GM04503 (cell line): ENCODE measurements at regions not wholly inside any gene's neighbourhood (a gene's known extent, or its start where the extent isn't known, plus 50 kb on each side); places are given as distances from the start of the nearest gene placed in this dataset.

Experiments
- DNase-seq: peaks from one replicate; pipeline ENCODE4 v3.0.0-alpha.2; 2012; ENCODE audit warnings: low read depth

DNA sequence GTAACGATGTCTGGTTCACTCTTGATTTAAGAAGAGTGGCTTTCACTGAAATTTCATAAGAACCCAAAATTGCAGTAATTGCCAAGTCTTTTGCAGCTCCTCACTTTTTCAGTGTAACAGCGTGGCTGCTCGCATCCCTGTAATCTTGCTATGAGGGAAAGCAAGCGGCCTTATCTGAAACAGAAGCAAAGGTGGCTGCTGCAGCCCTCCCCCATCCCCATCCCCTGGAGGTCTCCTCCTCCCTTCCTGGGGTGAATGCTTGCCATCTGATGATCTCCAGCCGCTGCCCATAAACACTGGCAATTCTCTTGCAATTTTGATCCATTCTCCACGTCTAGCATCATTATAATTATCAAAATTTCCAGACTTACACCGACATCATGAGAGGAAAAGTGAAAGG lies 182.5 kb upstream of the ASIC2 start:
- no peak for DNase-seq

DNA sequence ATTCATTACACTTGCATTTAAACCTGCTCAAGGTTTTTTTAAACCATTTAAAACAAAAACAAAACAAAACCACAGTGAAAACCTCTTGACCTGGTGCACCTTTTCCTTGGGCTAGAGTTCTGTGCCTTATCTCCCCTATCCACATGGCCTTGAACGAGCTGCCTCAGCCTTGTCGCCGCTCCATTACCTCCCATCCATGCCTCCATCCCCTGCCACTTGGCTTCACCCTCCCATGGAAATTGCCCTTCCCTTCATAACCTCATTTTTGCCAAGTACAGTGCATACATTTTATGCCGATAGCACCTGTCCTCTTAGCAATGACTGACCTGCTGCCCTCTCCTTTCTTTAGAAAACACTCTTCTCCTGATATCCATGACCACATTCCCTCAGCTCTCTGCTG lies 188.6 kb upstream of the ASIC2 start:
- DNase-seq, result no peak

DNA sequence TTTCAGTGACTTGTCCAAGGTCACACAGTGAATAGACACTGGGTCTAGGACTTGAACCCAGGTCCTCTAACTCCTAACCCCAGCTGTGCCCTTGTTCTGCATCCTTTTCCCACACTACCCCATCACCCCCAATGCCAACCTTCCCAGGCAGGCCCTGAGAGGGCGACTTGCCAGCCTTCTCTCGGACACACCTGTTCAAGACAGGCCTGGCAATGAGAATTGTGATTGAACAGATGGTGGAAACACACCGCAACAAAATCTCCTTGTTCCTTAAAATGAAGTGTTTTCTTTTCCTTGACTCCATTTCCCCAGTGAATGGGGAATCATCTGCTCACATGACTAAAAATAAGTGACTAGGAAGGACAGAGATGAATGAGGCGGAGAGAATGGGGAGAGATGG lies 189.5 kb upstream of the ASIC2 start:
- DNase-seq, result no peak

- DNase-seq, result no peak
Observed at GRCh38 chr17:33484559-33484958, 191.5 kb upstream of the ASIC2 start.

GRCh38 chr17:33486135-33486885 lies 193.2 kb upstream of the ASIC2 start:
- DNase-seq, result no peak

DNA sequence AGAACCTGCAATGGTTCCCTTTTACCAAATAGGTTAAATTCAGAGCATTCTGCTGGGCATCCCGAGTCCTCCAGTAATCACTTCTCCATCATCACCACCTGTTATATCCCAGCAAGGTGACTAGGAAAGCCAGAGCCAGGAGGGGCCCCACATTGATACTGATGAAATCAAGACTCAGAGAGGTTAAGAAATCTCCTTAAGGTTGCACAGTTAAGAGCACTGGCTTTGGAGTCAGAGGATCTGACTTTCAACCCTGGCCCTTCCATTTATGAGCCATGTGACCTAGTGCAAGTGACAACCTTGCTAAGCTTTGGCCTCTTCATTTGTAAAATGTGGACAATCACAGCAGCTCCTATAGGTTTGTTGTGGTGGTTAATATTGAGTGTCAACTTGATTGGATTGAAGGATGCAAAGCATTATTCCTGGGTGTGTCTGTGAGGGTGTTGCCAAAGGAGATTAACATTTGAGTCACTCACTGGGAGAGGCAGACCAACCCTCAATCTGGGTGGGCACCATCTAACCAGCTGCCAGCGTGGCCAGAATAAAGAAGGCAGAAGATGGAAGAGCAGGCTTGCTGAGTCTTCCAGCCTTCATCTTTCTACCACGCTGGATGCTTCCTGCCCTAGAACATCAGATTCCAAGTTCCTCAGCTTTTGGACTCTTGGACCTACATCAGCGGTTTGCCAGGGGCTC lies 194.2 kb upstream of the ASIC2 start:
- no peak for DNase-seq

- DNase-seq, result no peak
Observed at GRCh38 chr17:33491871-33492481, 198.9 kb upstream of the ASIC2 start.

- DNase-seq, result no peak
Observed at GRCh38 chr17:33492731-33493265, 199.7 kb upstream of the ASIC2 start.

GRCh38 chr17:33493566-33493965 lies 200.5 kb upstream of the ASIC2 start:
- no peak for DNase-seq

GRCh38 chr17:33494151-33494550 lies 201.1 kb upstream of the ASIC2 start:
- DNase-seq, result no peak

GRCh38 chr17:33497623-33498022 lies 204.5 kb upstream of the ASIC2 start:
- no peak for DNase-seq

- no peak for DNase-seq
Observed at GRCh38 chr17:33498069-33498468, 205.0 kb upstream of the ASIC2 start.

DNA sequence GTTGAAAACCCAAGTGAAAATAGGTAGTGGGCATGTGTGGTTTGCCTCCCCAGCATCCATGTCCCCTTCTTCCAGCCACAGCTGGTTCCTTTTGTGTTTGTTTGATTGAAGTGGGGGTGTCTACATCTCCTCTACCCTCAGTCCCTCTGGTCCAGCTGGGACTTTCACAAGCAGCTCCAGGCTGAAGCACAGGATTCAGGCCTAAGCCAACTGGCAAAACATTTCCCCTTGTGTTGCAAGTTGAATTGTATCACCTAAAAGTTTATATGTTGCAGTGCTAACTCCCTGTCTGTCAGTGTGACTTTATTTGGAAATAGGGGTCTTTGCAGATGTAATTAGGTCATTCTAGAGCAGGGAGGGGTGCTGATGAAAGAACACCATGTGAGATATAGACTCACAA lies 205.9 kb upstream of the ASIC2 start:
- DNase-seq, result no peak

- DNase-seq, result no peak
Observed at GRCh38 chr17:33500151-33500550, 207.1 kb upstream of the ASIC2 start.

GRCh38 chr17:33501185-33501584 lies 208.1 kb upstream of the ASIC2 start:
- DNase-seq, result no peak

- DNase-seq, result no peak
Observed at GRCh38 chr17:33504571-33504970, 211.5 kb upstream of the ASIC2 start.

DNA sequence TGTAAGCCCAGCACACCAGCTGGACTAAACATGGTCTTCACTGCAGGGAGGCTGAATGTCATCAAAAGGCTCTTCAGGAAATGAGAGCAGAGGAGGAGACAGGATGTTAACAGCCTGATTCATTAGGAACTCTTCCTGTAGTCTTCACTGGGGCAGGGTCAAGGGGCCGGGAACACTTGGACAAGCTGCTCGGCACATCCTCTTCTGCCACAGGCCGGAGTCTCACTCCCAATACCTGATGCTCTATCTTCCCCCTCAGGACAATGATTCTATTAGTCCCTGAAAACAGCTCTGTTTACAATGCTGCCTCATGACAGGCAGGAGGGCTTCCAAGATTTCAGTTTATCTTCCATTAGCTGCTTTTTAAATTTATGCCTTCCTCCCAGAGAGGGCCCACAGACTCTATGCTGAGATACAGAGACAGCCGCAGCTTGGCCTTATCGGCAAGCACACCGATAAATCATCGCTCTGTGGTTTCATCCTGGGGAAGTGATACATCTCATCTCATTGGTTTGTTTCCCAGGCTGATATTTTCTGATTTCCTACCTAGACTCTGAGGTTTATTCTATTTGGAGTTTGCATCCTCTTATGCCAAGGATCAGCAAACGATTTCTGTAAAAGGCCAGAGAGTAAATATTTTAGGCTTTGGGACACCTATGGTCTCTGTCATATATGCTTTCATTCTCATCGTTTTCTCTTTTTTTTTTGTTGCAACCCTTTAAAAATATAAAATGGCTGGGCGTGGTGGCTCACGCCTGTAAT lies 214.0 kb upstream of the ASIC2 start:
- no peak for DNase-seq

GRCh38 chr17:33508215-33508614 lies 215.1 kb upstream of the ASIC2 start:
- no peak for DNase-seq

DNA sequence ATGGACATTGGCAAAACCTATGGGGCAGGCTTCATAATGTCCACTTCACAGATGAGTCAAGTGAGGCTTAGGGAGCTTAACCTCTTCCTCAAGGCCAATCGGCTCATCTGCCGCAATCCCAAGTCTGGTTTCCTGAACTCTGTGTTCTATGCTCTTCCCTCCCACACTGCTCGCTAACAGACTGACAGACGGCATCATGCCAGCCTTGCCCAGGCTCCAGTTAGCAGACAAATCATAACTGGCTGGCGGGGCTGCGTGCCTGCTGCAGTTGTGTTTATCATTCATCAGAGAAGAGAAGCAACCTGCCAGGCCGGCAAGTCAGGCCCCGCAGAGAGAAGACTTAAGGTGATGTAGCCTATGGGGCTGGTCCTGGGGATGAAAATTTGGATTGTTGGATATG lies 216.2 kb upstream of the ASIC2 start:
- DNase-seq, result no peak

DNA sequence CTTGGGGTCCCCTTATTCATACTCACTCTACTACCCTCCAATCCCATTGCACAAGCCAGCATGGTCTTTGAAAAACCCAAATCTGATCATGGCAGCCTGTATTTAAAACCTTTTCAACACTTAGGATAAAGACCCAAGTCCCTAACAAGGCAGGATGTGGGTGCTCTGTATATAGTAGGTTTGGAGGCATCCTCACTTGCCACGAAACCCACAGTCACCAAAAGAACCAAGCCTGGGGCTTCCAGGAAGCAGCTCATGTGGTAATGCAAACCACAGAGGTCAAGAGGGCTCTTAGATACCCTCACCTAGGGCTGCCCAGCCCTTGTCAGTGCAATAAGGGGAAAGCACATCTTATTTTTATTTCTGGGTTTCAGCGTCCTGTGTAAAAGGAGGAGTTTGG lies 218.6 kb upstream of the ASIC2 start:
- DNase-seq, result no peak

GRCh38 chr17:33512113-33512512 lies 219.0 kb upstream of the ASIC2 start:
- DNase-seq, result no peak

DNA sequence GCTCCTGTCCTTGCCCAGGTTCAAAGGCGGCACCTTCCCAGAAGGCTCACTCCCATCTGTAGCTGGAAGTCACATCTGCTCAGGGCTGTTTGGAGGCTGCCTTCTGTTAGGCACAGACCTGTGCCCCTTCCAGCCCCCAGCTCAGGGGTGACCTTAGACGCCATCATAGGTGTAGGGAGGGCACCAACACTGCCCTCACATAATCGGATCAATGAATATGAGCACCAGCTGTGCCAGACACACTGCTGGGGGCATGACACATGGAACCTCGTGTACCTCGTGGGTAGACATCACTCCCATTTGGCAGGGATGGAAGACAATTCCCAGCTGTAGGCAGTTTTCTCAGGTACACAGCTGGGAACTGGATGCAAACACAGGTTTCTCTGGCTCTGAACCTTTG lies 220.7 kb upstream of the ASIC2 start:
- no peak for DNase-seq
